ENCODE measurements at regions not wholly inside any gene's neighbourhood (a gene's known extent, or its start where the extent isn't known, plus 50 kb on each side); places are given as distances from the start of the nearest gene placed in this dataset.

DNA sequence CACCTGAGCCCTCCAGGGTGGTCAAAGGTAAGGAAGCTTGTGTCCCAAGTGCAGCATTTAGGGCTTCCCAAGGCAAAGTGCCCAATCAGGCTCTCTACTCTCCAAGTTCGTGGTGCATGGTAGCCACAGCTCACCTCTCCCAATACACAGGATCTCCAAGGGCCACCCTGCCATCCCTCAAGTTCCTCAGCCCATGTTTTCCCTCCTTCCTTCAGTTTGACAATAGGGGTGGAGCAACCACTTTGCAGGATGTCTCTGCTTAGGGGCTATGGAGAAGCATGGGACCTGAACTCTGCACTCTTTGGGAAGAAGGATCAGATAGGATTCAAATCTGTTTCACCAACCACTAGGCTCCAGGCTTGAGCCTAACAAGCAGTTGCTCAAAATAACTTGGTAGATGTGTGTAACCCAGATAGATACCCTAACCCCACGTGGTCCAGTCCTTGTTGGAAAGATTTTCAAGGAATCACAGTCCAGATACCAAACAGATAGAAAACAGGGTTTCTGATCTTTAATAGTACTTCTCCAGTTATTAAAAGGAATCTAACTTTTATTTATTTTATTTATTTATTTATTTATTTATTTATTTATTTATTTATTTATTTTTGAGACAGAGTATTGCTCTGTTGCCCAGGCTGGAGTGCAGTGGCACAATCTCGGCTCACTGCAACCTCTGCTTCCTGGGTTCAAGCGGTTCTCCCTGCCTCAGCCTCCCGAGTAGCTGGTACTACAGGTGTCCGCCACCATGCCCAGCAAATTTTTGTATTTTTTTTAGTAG, 248.1 kb downstream of the CTTN start:
- ATAC-seq: no peak
- intact Hi-C loops (cut with DNase I, micrococcal nuclease): no loop called here
- no peak for DNase-seq

DNA sequence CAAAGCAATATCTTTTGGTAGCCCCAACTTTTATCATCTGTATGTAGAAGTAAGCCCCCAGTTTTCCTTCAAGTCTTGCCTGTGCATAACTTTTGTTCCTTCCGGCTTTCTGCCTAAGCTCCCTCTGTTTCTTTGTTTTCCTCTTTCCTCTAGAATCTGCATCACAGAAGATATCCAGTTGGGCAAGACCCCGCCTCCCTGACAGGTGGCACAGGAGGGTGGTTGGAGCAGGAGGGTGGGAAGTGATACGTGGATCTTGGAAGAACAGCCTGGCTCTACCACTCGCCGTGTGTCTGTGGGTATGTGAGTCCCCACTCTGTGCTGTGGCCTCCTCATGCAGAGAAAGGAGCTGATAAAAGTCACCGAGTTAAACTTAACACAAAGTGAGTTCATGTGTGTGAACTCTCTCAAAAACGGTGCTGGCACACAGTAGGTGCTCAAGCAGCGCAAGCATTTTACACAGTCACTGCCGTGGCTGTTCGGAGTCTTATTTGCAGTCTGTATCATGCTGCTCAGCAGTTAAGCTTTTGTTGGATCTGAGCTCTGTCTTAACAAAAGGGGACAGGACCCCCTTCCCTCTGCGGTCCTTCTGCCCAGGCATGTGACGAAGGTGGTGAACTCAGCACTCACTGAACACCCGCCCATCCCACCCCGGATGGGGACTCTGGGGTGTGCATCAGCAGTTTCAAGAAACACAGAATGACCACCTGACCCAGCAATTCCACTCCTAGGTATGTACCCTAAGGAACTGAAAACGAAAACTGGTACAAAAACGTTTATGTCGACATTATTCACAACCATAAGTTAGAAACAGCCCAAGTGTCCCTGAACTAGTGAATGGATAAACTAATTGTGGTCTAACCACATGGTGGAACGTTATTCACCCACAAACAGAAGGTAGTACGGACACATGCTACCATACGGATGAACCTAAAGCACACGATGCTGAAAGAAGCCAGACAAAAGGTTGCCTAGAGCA, 249.1 kb downstream of the CTTN start:
- ATAC-seq: no peak
- intact Hi-C loops (cut with DNase I, micrococcal nuclease): no loop called here
- DNase-seq: no peak

DNA sequence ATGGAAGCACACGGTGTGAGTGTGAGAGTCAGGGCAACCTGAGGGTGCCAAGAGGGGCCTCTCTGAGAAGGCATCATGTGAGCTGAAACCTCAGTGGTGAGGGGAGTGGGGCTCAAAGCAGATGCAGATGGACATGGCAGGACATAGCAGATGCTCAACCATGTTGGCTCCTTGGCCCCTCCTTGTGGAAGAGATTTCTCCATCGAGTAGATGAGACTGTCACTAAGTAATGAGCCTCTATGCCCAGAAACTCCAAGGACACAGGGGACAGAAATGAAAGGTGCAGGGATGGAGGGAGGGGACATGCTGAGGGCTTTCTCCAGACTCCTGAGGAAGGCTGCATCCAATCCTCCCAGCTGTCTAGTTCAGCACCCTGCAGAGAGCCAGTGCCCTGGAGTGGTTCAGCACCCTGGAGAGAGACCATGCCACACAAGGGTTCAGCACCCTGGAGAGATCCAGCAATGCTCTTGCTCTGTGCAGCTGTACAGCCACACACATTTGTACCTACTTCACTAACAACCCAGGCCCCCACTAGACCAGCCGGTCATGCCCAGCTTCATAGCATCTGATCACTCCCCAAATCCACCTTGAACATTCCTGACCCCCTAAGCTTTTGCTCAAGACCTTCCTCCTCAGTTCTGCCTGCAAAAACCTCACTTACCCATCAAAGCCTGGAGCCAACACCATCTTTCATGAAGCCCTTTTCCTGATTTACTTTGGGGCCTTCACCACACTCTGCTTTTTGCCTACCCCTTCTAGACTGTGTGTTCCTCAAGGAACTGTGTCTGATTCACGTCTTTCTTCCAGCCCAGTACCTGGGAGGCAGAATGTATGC, 252.0 kb downstream of the CTTN start:
- DNase-seq (peak in 1 of 2 donors; percentile 77), ATAC-seq (peak; percentile 97)
- intact Hi-C loops (cut with DNase I, micrococcal nuclease): no loop called here

DNA sequence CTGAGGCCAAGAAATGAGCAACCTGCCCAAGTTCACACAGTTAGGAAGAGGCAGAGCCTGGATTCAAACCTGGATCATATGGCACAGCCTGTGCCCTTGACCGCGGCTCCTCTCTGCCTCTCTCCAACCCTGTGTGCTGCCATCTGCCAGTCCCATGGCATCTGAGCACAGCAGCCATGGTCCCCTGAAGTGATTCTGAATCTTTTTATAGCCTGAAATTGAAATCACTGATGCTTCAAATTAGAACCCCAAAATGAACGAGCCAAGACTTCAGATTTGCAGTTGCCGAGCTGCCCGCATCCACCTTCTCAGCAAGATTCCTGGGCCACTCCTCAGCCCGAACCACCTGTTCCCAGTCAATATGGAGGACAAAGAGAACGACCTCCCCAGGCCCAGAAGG, 252.7 kb downstream of the CTTN start:
- ATAC-seq: no peak
- intact Hi-C loops (cut with DNase I, micrococcal nuclease): no loop called here
- no peak for DNase-seq

GRCh38 chr11:70654016-70654415, 255.7 kb downstream of the CTTN start:
- ATAC-seq (no peak), DNase-seq (no peak)
- intact Hi-C loops (cut with DNase I, micrococcal nuclease): no loop called here

DNA sequence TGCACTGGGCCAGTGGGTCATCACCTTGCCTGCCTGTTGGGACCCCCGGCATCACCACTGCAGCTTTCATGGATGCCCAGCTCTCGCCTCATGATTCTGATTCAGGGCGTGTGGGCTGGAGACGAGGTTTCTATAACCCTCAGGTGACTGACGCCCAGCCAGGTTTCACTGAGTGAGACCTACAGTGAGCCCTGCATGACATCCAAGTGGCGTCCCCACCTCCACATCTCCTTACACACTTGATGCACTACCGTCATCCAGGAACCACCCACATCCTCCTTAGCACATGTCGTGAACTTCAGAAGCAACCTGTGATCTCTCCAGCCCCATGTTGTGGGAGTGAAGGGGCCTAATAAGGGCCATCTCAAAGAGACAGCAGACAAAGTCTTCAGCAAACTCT, 257.5 kb downstream of the CTTN start:
- no peak for DNase-seq
- no peak for ATAC-seq
- intact Hi-C loops (cut with DNase I, micrococcal nuclease): no loop called here

DNA sequence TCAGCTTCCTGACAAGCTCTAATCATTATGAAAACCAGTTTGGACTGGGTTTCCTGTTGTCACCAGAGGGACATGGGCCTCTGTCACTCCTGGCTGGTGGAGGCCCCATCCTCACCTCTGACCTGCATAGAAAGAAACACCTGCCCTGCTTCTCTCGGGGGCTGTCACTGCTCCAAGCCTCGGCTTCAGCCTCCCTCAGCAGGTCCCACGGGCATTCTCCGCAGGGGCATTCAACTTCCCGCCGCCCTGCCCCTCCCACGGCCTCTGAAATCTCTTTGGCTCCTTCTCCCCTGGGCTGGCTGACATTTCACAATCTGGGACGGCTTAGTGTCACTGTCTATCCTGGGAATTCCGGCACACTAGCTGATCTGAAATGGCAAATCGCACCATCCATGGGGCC, 257.9 kb downstream of the CTTN start:
- ATAC-seq: no peak
- DNase-seq: no peak
- intact Hi-C loops (cut with DNase I, micrococcal nuclease): no loop called here

GRCh38 chr11:70660059-70660888, 261.9 kb downstream of the CTTN start:
- DNase-seq (no peak), ATAC-seq (no peak)
- intact Hi-C loops (cut with DNase I, micrococcal nuclease): no loop called here

GRCh38 chr11:70660889-70661197, 262.5 kb downstream of the CTTN start:
- ATAC-seq: no peak
- intact Hi-C loops (cut with DNase I, micrococcal nuclease): no loop called here

GRCh38 chr11:70661761-70662501, 263.6 kb downstream of the CTTN start:
- ATAC-seq (no peak), DNase-seq (no peak)
- intact Hi-C loops (cut with DNase I, micrococcal nuclease): no loop called here

More at GRCh38 chr11:70660889-70661197, 262.5 kb downstream of the CTTN start:
- no peak for DNase-seq

- ATAC-seq (no peak), DNase-seq (no peak)
- intact Hi-C loops (cut with DNase I, micrococcal nuclease): no loop called here
Measured at GRCh38 chr11:70662691-70663098, 264.4 kb downstream of the CTTN start.

- intact Hi-C loops (cut with DNase I, micrococcal nuclease): no loop called here
- no peak for ATAC-seq
- no peak for DNase-seq
Measured at GRCh38 chr11:70663815-70664214, 265.5 kb downstream of the CTTN start.

- ATAC-seq (no peak), DNase-seq (no peak)
- intact Hi-C loops (cut with DNase I, micrococcal nuclease): no loop called here
Measured at GRCh38 chr11:70666311-70666710, 268.0 kb downstream of the CTTN start.

DNA sequence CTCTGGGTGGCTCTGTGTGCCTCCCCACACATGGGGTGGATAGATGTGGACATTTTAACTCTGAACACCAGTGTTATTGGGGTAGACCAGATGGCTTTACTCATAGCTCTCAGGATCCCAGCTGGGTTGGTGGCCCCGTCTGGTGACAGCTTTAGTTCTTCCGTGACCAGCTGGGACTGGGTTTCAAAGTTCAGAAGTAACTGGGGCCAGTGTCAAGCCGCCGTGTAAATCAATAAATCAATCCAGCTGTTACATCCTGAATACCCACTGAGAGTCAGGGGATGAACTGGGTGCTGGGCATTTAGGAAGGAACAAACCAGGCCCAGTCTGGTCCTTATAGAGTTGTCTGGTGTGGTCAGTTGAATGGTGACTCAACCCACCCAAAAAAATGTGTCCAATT, 269.4 kb downstream of the CTTN start:
- intact Hi-C loops (cut with DNase I, micrococcal nuclease): no loop called here
- no peak for ATAC-seq
- DNase-seq: no peak

DNA sequence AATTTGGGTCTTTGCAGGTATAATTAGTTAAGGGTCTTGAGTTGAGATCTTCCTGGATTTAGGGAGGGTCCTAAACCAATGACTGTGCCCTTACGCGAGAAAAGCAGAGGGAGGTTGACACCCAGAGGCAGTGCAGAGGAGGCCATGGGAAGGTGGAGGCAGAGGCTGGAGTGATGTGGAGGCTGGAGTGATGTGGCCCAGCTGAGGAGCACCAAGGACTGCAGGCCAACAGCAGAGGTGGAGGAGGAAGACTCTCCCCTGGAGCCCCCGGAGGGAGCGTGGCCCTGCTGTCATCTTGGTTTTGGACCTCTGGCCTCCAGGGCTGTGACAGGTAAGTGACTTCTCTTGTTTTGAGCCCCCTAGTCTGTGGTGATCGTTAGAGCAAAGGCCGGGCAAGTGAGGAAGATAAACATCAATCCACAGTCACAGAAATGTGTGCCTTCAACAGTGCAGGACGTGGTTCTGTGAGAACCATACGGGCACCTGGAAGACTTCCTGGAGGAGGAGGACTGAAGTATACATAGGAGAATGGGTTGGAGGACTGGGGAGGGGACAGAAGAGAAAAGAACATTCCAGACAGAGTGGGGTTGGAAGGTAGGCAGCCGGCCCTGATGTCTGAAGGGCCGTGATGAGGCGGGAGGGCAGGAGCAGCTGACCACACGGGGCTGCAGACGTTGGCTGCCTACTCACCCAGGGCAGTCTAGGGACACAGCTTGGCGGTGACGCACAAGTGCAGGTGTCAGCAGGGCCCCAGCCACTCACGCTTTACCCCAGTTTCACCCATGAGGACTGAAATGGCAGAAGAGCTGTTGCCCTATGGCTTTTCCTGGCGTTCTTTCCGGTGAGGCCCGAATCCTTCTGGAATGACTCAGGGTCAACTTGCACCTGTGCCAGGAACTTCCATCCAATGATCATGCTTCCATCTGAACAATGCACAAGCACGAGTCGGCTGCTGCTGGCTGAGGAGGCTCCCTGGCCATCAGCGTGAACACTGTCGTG, 270.2 kb downstream of the CTTN start:
- intact Hi-C loops (cut with DNase I, micrococcal nuclease): no loop called here

DNA sequence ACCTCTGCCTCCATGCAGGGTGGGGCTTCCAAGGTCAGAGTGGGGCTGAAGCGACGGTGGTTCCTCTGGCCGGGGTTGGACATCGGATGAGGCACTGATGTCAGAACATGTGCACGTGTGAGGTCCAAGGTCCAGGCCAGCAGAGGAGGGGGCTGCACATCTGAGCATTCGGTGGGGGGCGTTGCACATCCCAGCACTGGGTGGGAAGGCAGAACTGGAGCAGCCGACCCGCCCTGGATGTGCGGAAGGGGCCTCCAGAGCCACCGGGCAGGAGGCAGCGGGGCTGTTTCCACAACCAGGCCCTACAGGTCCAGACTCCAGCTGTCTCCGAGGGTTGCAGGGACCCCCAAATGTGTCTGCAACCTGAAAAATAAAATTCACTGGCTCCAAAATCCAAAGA, 271.0 kb downstream of the CTTN start:
- ATAC-seq (no peak), DNase-seq (no peak)
- intact Hi-C loops (cut with DNase I, micrococcal nuclease): no loop called here

More for the DNA sequence above, 270.2 kb downstream of the CTTN start:
- DNase-seq: no peak
- ATAC-seq: no peak

Measured in left colon (tissue), 2 donors.